ENCODE measurements at regions not wholly inside any gene's neighbourhood (a gene's known extent, or its start where the extent isn't known, plus 50 kb on each side); places are given as distances from the start of the nearest gene placed in this dataset.

DNA sequence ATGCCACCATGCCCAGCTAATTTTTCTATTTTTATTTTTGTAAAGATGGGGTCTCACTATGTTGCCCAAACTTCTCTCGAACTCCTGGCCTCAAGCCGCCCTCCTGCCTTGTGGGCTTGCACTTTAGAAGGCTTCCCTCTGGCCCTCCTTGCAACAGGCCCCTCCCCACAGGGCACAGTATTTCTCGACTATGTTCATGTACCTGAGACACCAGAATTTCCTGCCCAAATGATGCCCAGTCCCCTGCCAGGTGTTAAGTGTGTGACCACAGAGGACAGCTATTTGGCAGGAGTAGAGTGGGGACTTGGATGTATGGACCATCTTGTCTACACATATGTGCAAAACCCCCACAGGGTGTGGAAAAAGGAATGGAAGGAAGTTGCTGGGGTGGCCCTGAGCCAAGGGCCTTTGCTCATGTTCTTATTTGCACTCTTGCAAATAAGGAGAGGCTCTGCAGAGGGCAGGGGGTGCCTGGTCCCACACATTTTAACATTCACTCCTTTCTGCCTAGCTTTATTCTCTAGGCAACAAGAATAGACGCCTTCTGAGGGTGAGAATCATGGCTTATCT lies 168.4 kb upstream of the PODXL start:
- Histone ChIP-seq H3K9me3 (ENCODE audit: low read depth, low read length) (no peaks in the 10 kb centered on the region), H3K27ac (no peak overlapping the region), H3K36me3 (ENCODE audit: insufficient read depth, low read length) (no peaks in the 10 kb centered on the region), H3K4me3 (no peak overlapping the region), H3K9ac (ENCODE audit: insufficient read length) (no peak overlapping the region)
- DNase-seq (ENCODE audit: low read depth, low spot score) = no peak
- TF ChIP-seq EZH2 (IDR thresholded peaks at IDR 0.05) (no peak), POLR2AphosphoS5 (IDR thresholded peaks at IDR 0.05; ENCODE audit: borderline replicate concordance, low read depth, low read length) (no peak), FOXP2 (optimal IDR thresholded peaks at IDR 0.05; ENCODE audit: control extremely low read depth, extremely low read length, insufficient read depth) (no peak)

DNA sequence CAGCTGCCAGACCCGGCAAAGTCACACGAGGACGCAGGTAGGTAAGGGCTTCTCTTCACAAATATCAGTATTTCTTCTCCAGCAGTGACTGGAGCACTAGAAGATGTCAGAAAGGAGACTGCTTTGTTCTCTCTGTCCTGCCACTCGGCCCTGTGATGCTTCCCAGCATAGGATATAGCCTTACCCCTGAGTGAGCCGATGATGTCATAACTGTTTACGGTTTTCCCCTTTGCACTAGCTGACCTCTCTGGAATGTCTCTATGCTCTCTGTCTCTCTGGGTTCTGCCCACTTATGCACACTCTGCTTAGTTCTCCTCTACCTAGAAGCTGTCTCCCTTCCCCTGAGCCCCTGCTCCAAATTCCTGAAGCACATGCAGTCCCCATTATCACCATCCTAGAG lies 167.5 kb upstream of the PODXL start:
- Histone ChIP-seq H3K4me3 (no peak overlapping the region), H3K27ac (no peak overlapping the region), H3K9me3 (ENCODE audit: low read depth, low read length) (no peaks in the 10 kb centered on the region), H3K9ac (ENCODE audit: insufficient read length) (no peak overlapping the region), H3K36me3 (ENCODE audit: insufficient read depth, low read length) (no peaks in the 10 kb centered on the region)
- no peak for DNase-seq (ENCODE audit: low read depth, low spot score)
- no peak for TF ChIP-seq EZH2 (IDR thresholded peaks at IDR 0.05)
- no peak for TF ChIP-seq POLR2AphosphoS5 (IDR thresholded peaks at IDR 0.05; ENCODE audit: borderline replicate concordance, low read depth, low read length)
- TF ChIP-seq FOXP2 (optimal IDR thresholded peaks at IDR 0.05; ENCODE audit: control extremely low read depth, extremely low read length, insufficient read depth) = no peak

DNA sequence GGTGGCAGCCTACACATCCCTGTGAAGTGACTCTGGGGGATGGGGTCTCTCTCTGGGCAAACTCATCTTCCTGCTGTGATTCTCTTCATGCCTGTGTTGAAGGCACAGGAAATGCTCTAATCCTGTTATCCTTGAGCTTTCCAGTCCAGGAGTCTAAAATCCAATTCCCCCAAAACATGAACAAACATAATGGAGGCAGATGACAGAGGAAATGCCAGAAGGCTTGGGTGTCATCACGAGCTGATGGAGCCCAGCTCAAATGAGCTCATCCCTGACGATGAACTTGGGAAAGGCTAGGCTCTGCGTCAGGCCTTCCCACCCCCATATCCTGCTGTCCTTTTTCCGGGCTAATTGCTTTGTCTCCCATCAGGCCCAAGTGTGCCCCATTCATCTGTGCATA lies 165.9 kb upstream of the PODXL start:
- H3K9ac ChIP-seq (ENCODE audit: insufficient read length) = no peak overlapping the region
- no peak for DNase-seq (ENCODE audit: low read depth, low spot score)

DNA sequence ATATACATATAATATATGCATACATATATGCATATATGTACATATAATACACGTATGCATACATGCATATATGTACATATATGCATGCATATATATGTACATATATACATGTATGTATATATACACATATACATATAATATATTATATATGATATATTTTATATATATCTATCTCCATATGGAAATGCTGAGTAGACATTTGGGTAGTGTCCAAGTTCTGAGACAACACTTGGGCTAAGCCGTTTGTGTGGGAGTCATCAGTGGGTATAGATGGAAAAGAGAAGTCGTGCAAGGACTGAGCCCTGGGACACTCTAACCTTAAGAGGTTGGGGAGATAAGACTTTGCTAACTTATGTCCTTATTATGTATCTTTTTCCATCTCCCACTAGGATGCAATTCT lies 165.2 kb upstream of the PODXL start:
- Histone ChIP-seq H3K36me3 (ENCODE audit: insufficient read depth, low read length) (no peaks in the 10 kb centered on the region), H3K9ac (ENCODE audit: insufficient read length) (no peak overlapping the region), H3K27ac (no peak overlapping the region), H3K4me3 (no peak overlapping the region), H3K9me3 (ENCODE audit: low read depth, low read length) (no peaks in the 10 kb centered on the region)
- DNase-seq (ENCODE audit: low read depth, low spot score) = no peak
- TF ChIP-seq FOXP2 (optimal IDR thresholded peaks at IDR 0.05; ENCODE audit: control extremely low read depth, extremely low read length, insufficient read depth) = no peak
- no peak for TF ChIP-seq EZH2 (IDR thresholded peaks at IDR 0.05)
- no peak for TF ChIP-seq POLR2AphosphoS5 (IDR thresholded peaks at IDR 0.05; ENCODE audit: borderline replicate concordance, low read depth, low read length)

More for the DNA sequence above, 165.9 kb upstream of the PODXL start:
- no peaks in the 10 kb centered on the region for H3K36me3 ChIP-seq (ENCODE audit: insufficient read depth, low read length)
- no peak overlapping the region for H3K4me3 ChIP-seq
- no peak overlapping the region for H3K27ac ChIP-seq
- TF ChIP-seq POLR2AphosphoS5 (IDR thresholded peaks at IDR 0.05; ENCODE audit: borderline replicate concordance, low read depth, low read length) (no peak), EZH2 (IDR thresholded peaks at IDR 0.05) (no peak), FOXP2 (optimal IDR thresholded peaks at IDR 0.05; ENCODE audit: control extremely low read depth, extremely low read length, insufficient read depth) (no peak)
- H3K9me3 ChIP-seq (ENCODE audit: low read depth, low read length) = no peaks in the 10 kb centered on the region

DNA sequence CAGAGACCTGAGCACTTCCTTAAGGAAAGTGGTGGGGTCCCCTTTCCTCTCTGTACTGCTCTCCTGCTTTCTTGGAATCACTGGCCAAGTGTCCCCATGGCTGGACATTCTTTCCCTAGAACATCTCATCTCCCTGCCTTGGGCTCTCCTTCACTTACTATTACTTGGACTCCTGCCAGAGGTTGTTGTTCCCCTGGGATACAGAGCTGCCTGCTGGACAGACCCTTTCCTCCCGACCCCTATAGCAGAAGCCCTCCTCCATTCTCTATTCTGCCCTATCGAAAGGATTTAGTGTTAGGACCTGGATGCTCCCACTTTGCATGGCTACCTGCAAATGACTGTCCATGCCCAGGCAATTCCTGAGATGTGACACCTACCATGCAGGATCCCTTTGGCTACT lies 164.3 kb upstream of the PODXL start:
- Histone ChIP-seq H3K36me3 (ENCODE audit: insufficient read depth, low read length) (no peaks in the 10 kb centered on the region), H3K9ac (ENCODE audit: insufficient read length) (no peak overlapping the region), H3K27ac (no peak overlapping the region), H3K4me3 (no peak overlapping the region), H3K9me3 (ENCODE audit: low read depth, low read length) (no peaks in the 10 kb centered on the region)
- DNase-seq (ENCODE audit: low read depth, low spot score) = no peak
- TF ChIP-seq EZH2 (IDR thresholded peaks at IDR 0.05) = no peak
- no peak for TF ChIP-seq POLR2AphosphoS5 (IDR thresholded peaks at IDR 0.05; ENCODE audit: borderline replicate concordance, low read depth, low read length)
- TF ChIP-seq FOXP2 (optimal IDR thresholded peaks at IDR 0.05; ENCODE audit: control extremely low read depth, extremely low read length, insufficient read depth) = no peak

DNA sequence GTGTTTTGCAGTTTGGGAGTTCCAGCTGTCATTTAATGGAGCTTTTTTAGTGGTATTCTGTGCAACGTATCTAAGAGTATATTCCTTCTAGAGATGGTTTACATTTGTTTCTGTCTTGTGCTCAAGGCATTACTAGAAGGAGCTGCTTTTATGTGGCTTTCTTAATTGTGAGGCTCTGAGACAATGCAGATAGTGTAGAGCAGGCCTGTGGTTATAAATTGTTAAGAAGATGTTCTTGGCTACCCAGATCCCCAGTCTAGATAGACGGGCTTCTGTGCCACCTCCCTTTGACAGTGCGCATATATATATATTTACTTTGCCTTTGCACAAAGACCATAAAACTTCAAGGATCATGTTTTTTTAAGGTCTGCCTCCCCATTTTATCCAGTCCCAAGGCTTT lies 160.8 kb upstream of the PODXL start:
- Histone ChIP-seq H3K4me3 (no peak overlapping the region), H3K36me3 (ENCODE audit: insufficient read depth, low read length) (no peaks in the 10 kb centered on the region), H3K9me3 (ENCODE audit: low read depth, low read length) (no peaks in the 10 kb centered on the region), H3K27ac (no peak overlapping the region), H3K9ac (ENCODE audit: insufficient read length) (no peak overlapping the region)
- TF ChIP-seq EZH2 (IDR thresholded peaks at IDR 0.05) (no peak), POLR2AphosphoS5 (IDR thresholded peaks at IDR 0.05; ENCODE audit: borderline replicate concordance, low read depth, low read length) (no peak)
- DNase-seq (ENCODE audit: low read depth, low spot score) = no peak

DNA sequence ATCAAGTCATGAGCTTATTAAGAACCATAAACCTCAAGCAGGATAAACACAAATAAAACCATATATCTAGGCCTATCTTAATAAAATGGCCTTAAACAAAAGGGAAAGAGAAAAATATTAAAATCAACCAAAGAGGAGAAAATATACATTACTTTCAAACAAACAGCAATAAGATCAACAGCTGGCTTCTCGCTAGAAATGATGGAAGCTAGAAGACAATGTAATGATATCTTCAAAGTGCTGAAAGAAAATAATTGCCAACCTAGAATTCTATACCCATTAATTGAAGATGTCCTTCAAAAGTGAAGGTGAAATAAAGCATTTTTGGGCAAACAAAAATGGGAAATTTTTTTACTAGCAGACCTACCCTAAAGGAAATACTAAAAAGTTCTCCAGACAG lies 142.9 kb upstream of the PODXL start:
- Histone ChIP-seq H3K4me3 (no peak overlapping the region), H3K27ac (no peak overlapping the region), H3K9me3 (ENCODE audit: low read depth, low read length) (no peaks in the 10 kb centered on the region), H3K9ac (ENCODE audit: insufficient read length) (no peak overlapping the region), H3K36me3 (ENCODE audit: insufficient read depth, low read length) (no peaks in the 10 kb centered on the region)
- DNase-seq (ENCODE audit: low read depth, low spot score) = no peak
- TF ChIP-seq FOXP2 (optimal IDR thresholded peaks at IDR 0.05; ENCODE audit: control extremely low read depth, extremely low read length, insufficient read depth) = no peak
- TF ChIP-seq POLR2AphosphoS5 (IDR thresholded peaks at IDR 0.05; ENCODE audit: borderline replicate concordance, low read depth, low read length) = no peak
- TF ChIP-seq EZH2 (IDR thresholded peaks at IDR 0.05) = no peak

DNA sequence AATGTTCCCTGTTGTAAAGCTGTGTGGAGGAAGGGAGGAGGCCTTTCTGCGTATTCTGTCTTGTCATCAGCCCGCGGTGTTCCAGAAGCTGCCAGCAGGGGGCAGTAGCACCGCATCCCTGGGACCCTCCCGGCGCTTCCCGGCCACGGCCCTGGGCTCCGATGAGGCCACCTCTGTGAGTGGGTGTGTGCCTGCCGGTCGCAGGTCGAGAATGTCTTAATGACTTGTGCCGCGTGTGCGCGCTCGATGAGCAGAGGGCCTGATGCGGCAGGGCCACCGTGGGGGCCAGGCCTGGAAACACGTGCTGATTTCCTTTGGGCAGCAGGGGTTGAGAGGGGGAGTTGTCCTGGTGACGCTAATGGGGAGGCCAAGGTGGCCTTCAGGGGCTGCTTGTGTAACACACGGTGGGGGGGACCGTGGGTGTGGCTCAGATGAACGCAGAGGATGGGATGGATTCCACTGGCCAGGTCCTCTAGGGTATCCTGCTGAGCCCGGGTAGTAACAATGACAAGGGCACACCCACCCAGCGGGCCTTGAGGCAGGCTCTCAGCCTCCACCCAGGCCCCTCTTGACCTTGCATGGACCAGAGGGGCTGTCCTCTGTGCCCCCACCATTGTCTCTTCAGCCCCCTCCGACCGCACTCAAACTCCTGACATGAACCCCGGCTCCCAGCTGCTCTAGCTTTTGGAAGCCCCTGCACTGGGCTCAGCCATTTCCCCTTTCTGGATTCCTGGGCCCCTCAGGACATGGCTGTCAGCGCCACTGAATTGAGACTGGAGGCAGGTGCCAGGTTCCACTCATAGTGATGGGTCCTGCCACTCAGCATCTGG lies 135.9 kb upstream of the PODXL start:
- DNase-seq (ENCODE audit: low read depth, low spot score) = no peak
- no peak overlapping the region for H3K27ac ChIP-seq
- H3K4me3 ChIP-seq = no peak overlapping the region
- no peak for TF ChIP-seq FOXP2 (optimal IDR thresholded peaks at IDR 0.05; ENCODE audit: control extremely low read depth, extremely low read length, insufficient read depth)
- TF ChIP-seq POLR2AphosphoS5 (IDR thresholded peaks at IDR 0.05; ENCODE audit: borderline replicate concordance, low read depth, low read length) = no peak
- no peak for TF ChIP-seq EZH2 (IDR thresholded peaks at IDR 0.05)
- no peaks in the 10 kb centered on the region for H3K9me3 ChIP-seq (ENCODE audit: low read depth, low read length)
- no peak overlapping the region for H3K9ac ChIP-seq (ENCODE audit: insufficient read length)
- no peaks in the 10 kb centered on the region for H3K36me3 ChIP-seq (ENCODE audit: insufficient read depth, low read length)
